Suprapubic skin (tissue), 4 donors: ENCODE measurements at regions not wholly inside any gene's neighbourhood (a gene's known extent, or its start where the extent isn't known, plus 50 kb on each side); places are given as distances from the start of the nearest gene placed in this dataset.
A peak's percentile ranks its signal among the peaks of the same experiment; 100 is the strongest.

Experiments used
- DNase-seq, 2 donors: peaks; one replicate each; pipeline ENCODE4 v3.0.0-alpha.2; 2019; ENCODE audit warnings: low spot score in 2 of 2
- H3K27ac ChIP-seq: fragments of 200-600 bp; sonication (generic); one replicate; pipeline ENCODE4 v1.5.1; 2019
- H3K27me3 ChIP-seq: fragments of 200-600 bp; sonication (generic); one replicate; pipeline ENCODE4 v1.5.1; 2019
- H3K36me3 ChIP-seq: fragments of 200-600 bp; sonication (generic); one replicate; pipeline ENCODE4 v1.5.1; 2019
- H3K4me1 ChIP-seq: fragments of 200-600 bp; sonication (generic); one replicate; pipeline ENCODE4 v1.5.1; 2019
- H3K4me3 ChIP-seq: fragments of 200-600 bp; sonication (generic); one replicate; pipeline ENCODE4 v1.5.1; 2019; ENCODE audit warnings: mild to moderate bottlenecking
- H3K9me3 ChIP-seq: fragments of 200-600 bp; sonication (generic); one replicate; pipeline ENCODE4 v1.5.1; 2019
- EP300 ChIP-seq: sonication (generic); formaldehyde crosslinking; IDR thresholded peaks from one replicate; pipeline ENCODE4 v1.6.1; 2017; ENCODE audit warnings: antibody characterized with exemption
- POLR2A ChIP-seq, 2 donors: fragments of 450-650 bp; IDR thresholded peaks; one replicate each; pipeline ENCODE4 v1.6.1; 2017; ENCODE audit warnings: antibody characterized with exemption in 2 of 2, mild to moderate bottlenecking in 2 of 2, moderate library complexity in 2 of 2
- POLR2AphosphoS5 ChIP-seq, 3 donors: sonication (generic); formaldehyde crosslinking; IDR thresholded peaks; one replicate each; pipeline ENCODE4 v1.6.1; 2017; ENCODE audit warnings: antibody characterized with exemption in 3 of 3
- WGBS: methylation state at CpG from one replicate; pipeline ENCODE4 v1.1.5; 2018; 5-methylcytosine and 5-hydroxymethylcytosine counted together
- TF ChIP-seq, protein P1 (sequence below), 2 donors: fragments of 200-600 bp in 1 of 2; fragments of 450-650 bp in 1 of 2; sonication (generic) in 1 of 2; IDR thresholded peaks; one replicate each; pipeline ENCODE4 v1.5.1; 2016 to 2019; ENCODE audit warnings: antibody characterized with exemption in 2 of 2, mild to moderate bottlenecking in 1 of 2, moderate library complexity in 1 of 2

- Histone ChIP-seq H3K36me3 (no peaks in the 10 kb centered on the region), H3K4me1 (peaks cover 17% of the 10 kb centered on the region)
- WGBS, result 39% methylated on average over 8 of the region's 8 CpGs
Measured at GRCh38 chr14:51453869-51454268, 197.8 kb upstream of the FRMD6 start.

DNA sequence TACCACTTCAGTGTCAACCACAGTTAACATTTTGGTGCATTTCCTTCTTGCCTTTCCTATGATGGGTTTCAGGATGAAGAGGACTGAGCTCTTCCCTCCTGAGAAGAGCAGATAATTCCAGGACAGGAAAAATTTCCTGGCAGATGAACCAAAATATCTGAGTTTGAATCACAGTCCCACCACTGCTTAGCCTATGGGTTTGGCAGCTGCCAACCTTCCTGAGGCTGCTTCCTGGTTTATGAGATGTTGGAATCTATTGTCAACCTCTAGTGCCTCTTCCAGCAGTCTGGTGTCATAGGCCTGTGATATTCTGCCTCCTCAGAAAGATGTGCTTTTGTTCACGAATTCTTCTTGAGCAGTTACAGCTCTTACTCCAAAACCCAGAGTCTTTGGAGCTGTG lies 197.4 kb upstream of the FRMD6 start:
- 75% methylated on average over 1 of the region's 1 CpG for WGBS
- TF ChIP-seq EP300, result no peak
- peak overlapping the region; percentile 32 for H3K27ac ChIP-seq
- no peak overlapping the region for H3K4me3 ChIP-seq
- H3K36me3 ChIP-seq, result no peaks in the 10 kb centered on the region
- no peaks in the 10 kb centered on the region for H3K27me3 ChIP-seq
- H3K9me3 ChIP-seq, result no peaks in the 10 kb centered on the region
- peaks cover 12% of the 10 kb centered on the region for H3K4me1 ChIP-seq
- DNase-seq, result no peak

More at GRCh38 chr14:51453869-51454268, 197.8 kb upstream of the FRMD6 start:
- no peaks in the 10 kb centered on the region for H3K9me3 ChIP-seq
- H3K27me3 ChIP-seq, result no peaks in the 10 kb centered on the region
- no peak overlapping the region for H3K4me3 ChIP-seq
- H3K27ac ChIP-seq, result peak overlapping the region; percentile 32
- TF ChIP-seq, protein P1, sequence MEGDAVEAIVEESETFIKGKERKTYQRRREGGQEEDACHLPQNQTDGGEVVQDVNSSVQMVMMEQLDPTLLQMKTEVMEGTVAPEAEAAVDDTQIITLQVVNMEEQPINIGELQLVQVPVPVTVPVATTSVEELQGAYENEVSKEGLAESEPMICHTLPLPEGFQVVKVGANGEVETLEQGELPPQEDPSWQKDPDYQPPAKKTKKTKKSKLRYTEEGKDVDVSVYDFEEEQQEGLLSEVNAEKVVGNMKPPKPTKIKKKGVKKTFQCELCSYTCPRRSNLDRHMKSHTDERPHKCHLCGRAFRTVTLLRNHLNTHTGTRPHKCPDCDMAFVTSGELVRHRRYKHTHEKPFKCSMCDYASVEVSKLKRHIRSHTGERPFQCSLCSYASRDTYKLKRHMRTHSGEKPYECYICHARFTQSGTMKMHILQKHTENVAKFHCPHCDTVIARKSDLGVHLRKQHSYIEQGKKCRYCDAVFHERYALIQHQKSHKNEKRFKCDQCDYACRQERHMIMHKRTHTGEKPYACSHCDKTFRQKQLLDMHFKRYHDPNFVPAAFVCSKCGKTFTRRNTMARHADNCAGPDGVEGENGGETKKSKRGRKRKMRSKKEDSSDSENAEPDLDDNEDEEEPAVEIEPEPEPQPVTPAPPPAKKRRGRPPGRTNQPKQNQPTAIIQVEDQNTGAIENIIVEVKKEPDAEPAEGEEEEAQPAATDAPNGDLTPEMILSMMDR (IDR thresholded peaks at IDR 0.05), result no peak
- TF ChIP-seq POLR2A (IDR thresholded peaks at IDR 0.05), result no peak
- DNase-seq, result no peak

DNA sequence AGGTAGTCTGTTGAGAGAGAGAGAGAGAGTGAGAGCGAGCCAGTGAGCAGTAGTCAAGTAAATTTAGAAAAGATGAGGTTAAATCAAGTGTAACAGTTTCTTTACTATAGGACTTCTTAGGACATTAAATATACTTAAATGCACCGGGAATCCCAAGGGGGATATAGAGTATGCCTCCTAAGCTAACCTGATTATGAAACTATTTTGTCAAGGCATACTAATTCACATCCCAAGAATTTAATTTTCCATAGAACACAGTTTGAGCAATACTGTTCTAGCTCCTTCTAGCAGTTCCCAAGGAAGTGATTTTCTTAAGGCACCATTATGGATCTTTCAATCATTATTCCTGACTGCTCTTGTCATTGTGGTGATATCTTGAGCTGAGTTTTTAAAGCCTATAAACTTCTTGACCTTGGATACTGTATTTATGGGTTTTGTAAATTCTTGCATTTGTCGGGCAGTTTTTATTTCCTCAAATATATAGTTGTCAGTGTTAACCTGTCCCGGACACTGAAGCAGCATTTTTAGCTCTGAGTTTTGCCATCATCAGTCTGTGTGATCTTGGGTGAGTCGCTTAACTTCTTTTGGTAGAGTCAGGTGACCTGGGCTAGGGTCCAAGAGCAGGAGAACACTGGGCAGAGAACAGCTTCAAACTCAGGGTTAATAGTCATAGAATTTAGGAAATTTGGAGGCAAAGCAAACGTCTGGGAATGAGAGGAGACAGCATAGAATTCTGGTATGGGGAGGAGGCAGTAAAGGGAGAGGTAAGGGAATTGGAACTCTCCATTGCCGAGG lies 196.5 kb upstream of the FRMD6 start:
- Histone ChIP-seq H3K27me3 (no peaks in the 10 kb centered on the region), H3K27ac (no peak overlapping the region), H3K9me3 (no peaks in the 10 kb centered on the region), H3K36me3 (no peaks in the 10 kb centered on the region), H3K4me1 (peaks cover 11% of the 10 kb centered on the region), H3K4me3 (no peak overlapping the region)
- no peak for TF ChIP-seq EP300
- no peak for TF ChIP-seq POLR2A (IDR thresholded peaks at IDR 0.05)
- TF ChIP-seq, protein P1 (IDR thresholded peaks at IDR 0.05), result no peak
- no peak for TF ChIP-seq POLR2AphosphoS5 (IDR thresholded peaks at IDR 0.05)
- WGBS, result 80% methylated on average over 7 of the region's 7 CpGs
- no peak for DNase-seq

GRCh38 chr14:51457843-51458562 lies 193.7 kb upstream of the FRMD6 start:
- no peak for DNase-seq
- no peaks in the 10 kb centered on the region for H3K36me3 ChIP-seq
- no peaks in the 10 kb centered on the region for H3K27me3 ChIP-seq
- H3K27ac ChIP-seq, result no peak overlapping the region
- WGBS, result 94% methylated on average over 1 of the region's 1 CpG
- H3K4me1 ChIP-seq, result peaks cover 11% of the 10 kb centered on the region
- TF ChIP-seq EP300, result no peak
- TF ChIP-seq, protein P1 (IDR thresholded peaks at IDR 0.05), result no peak
- no peak for TF ChIP-seq POLR2AphosphoS5 (IDR thresholded peaks at IDR 0.05)
- TF ChIP-seq POLR2A (IDR thresholded peaks at IDR 0.05), result no peak
- H3K4me3 ChIP-seq, result no peak overlapping the region
- H3K9me3 ChIP-seq, result no peaks in the 10 kb centered on the region

- 89% methylated on average over 1 of the region's 1 CpG for WGBS
- Histone ChIP-seq H3K36me3 (no peaks in the 10 kb centered on the region), H3K9me3 (no peaks in the 10 kb centered on the region), H3K27ac (no peak overlapping the region), H3K4me3 (no peak overlapping the region), H3K27me3 (no peaks in the 10 kb centered on the region), H3K4me1 (peaks cover 10% of the 10 kb centered on the region)
- no peak for DNase-seq
- TF ChIP-seq POLR2AphosphoS5 (IDR thresholded peaks at IDR 0.05) (no peak), POLR2A (IDR thresholded peaks at IDR 0.05) (no peak), EP300 (no peak)
- TF ChIP-seq, protein P1 (IDR thresholded peaks at IDR 0.05), result no peak
Measured at GRCh38 chr14:51458563-51458955, 193.2 kb upstream of the FRMD6 start.
